GM18498 (cell line): ENCODE measurements at regions not wholly inside any gene's neighbourhood (a gene's known extent, or its start where the extent isn't known, plus 50 kb on each side); places are given as distances from the start of the nearest gene placed in this dataset.

Source experiments
- ATAC-seq: cut with Tn5 transposase; IDR thresholded peaks from one replicate; pipeline ENCODE4 v1.9.1; 2021; ENCODE audit warnings: mild to moderate bottlenecking, moderate library complexity; ENCODE audit not compliant: unreplicated experiment

DNA sequence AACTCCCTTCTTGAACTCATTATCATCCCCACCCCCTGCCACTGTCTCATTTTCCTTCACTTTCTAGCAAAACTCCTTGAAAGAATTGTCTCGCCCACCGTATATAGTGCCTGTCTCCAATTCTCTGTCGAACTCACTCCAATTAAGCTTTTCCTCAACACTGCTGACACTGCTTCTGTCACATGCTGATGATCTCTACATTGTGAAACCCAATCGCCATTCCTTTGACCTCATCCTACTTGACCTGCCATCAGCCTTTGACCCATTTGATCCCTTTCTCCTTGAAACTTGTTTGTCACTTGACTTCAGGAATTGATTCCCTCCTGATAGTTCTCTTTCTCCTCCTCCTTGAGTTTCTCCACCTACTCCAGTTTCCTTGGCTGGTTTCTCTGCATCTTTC, 54.8 kb downstream of the CCDC71L start:
- no peak for ATAC-seq

DNA sequence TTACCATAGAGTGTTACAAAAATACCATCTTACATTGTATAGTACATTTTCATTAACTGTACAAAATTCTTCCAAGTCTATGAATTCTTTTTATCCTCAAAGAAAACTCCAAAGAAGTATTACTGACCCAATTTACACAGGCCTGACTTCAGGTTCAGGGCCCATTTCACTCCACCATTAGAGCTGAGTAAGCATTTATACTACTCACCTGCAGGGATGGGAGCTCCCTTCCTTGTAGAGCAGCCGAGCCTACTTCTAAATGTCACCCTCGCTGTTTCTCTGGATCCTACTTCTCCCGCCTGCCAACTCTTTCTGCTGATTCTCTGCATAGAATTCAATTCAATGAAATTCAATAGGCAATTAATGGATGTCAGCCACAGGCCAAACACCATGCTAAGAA, 56.0 kb downstream of the CCDC71L start:
- ATAC-seq: no peak

DNA sequence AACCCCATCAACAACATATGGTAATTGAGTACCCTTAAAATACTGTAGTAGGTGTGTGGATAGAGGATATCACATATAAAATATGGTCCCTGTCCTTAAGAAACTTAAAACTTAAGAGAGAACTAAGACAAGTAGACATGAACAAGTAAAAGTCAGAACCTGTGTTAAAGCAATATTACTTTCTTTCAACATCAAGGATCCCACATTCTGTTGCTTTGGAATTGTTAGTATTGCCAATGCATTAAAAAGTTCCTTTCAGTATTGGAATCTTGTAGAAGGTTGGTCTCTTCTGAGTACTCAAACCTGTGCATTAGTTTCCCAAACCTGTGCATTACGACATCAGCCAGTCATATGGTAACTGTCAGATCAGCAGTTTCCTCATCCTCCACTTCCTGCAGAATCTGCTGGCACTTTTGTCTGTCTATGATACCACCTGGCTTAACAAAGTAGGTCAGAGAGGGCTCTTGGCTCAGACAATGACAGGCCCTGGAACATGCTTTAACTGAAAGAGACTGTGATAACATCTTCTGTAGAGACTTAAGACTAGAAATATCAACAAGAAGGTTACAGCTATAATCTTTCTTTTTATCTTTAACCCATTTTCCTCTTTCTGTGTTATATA, 56.5 kb downstream of the CCDC71L start:
- ATAC-seq: no peak

DNA sequence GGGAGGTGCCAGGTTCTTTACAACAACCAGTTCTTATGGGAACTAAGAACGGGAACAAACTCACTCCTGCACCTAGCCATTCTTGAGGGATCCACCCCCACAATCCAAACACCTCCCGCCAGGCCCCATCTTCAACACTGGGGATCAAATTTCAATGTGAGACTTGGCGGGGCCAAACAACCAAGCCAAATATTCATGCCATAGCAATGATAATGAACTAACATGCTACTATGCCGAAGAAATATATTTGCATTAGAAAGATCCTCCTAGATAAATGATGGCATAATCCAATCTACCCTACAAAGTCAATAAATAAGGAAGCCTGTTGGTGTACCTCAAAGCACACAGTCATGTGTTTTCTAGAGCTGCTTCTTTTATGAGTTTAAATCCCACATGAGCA, 57.6 kb downstream of the CCDC71L start:
- no peak for ATAC-seq

DNA sequence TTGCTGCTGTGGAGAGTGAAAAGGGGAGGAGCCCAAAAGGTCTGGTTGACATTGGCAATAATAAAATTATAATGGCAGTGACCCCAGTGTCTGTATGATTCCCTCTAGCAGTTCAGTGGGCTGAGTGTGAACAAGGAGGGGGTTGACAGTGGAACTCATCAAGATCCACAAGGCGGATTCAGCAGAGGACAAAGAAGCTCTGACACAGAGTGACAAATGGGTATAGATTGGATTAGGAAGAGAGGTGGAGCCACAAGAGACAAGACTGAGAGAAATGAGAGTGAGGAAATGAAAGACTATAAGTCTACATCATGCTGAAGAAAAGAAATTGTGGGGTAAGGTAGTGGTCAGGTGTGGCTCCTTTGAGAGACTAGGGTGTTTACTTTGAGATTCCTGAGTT, 58.9 kb downstream of the CCDC71L start:
- ATAC-seq: no peak

DNA sequence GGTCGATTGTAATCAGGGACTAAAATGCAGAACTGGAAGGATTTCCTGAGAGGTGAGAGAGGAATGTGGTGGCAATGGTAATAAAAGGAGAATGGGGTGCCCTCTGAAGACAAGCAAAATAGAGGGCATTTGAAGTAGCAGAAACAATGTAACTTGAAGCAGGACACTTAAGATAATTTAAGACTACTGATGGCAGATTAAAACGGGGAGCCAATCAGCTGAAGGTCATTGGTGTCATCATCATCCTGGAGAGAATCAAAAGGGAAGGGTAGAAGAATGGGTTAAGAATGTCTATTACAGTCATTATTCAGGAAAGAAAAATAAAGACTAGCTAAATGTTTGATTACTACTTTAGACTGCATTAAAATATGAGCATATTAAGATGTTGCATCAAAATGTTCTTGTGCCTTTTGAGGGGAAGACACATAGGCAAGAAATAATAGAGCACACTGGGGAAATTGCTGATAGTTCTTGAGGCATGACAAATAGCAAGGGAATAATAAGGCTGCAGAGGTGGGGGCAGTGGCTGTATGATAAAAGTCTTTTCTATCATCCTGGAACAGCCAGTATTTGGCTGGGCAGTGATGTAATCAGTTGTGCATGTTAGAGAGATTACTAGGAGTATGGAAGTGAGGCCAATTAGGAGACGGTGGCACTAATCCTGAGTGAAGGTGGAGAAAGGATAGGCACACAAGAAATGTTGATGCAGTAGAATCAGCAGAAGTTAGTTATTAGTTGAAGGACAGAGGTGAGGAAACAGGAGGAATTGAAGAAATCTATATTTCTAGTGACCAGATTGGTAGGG, 60.2 kb downstream of the CCDC71L start:
- ATAC-seq: no peak

DNA sequence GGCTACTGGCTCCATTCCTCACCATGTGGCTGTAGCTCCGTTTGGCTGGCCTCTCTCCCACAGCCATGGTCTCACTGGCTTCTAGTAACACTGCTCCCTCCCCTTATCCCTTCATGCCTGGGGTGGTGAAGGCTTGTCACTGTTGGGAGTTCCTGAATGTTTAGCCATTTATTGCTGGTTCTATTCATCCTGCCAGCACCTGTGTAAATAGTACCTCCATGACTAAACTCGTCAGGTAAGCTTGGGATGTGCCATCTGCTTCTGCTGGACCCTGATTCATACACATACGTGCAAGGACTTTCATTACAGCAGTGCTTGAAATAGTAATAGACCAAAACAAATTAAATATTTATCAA, 61.6 kb downstream of the CCDC71L start:
- no peak for ATAC-seq

DNA sequence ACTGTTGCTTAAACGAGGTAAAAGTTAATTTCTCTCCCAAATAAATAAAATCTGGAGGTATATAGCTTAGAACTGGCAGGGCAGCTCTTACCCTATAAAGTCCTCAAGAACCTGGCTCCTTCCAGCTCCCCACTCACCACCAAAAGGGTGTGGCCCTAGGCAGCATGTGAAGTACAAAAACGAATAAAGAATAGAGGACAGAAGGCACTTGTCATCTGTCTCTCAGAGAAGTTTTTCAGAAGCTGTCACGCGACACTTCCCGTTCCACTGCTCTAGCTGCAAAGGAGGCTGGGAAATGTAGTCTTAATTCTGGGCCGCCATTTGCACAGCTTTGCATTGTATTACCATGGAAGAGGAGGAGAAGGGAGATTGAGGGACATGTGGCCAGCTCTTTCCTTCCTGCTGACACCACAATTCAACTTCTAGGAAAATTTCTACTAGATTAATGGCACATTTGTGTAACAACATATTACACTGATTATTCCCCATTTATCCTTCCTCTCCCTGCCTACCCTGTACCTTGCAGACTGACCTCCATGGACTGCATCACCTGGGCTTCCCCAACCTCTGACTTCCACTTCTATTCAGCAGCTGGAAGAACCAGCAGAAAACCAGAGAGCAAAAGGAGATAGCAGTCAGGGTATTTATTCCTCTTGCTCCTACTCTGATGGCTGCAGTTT, 62.2 kb downstream of the CCDC71L start:
- peak; percentile 99 for ATAC-seq

DNA sequence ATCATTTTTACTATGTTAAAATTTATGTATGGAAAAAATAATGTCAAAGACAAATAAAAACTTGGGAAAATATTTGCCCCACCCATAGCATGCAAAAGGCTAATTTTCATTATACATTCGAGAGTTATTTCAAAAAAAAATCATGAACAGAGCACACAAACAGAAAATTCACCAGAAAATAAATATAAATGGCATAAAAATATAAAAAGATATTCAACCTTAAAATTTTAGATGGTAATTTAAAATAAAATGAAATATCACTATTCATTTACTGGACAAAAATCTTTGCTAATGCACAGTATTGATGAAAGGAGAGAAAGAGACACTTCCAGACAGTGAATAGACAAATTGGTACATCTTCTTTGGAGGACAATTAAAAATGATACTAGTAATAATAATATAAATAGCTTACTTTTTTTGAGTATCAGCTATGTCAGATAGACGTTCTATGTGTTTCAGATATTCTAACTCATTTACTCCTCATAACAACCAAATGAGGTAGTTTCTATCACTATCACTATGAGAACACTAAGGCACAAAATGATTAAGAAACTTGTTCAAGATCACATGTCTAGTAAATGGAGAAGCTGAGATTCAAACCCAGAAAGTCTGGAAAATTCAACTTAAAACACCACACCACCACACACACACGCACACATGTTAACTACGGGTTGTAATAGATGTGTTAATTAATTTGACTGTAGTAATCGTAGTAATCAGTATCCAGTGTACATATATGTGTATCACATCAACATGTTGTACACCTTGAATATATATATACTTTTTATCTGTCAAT, 63.0 kb downstream of the CCDC71L start:
- no peak for ATAC-seq

DNA sequence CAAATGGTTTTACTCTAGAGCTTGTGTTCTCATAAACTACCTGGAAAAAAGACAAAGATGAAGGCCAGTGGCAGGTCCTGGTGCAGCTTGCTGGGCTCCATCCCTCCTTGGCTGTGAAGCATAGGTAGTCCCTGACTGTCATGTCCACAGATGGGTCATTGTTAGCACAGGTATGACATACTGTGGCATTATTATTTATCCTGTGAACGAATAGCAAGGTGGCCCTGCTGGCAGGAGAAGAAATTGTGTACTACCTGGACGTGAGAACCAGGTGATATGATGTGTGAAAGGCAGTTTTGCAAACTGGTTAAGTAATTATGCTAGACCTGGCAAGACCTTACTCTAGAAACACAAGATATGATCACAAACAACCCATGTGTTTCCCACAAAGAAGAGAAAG, 63.9 kb downstream of the CCDC71L start:
- no peak for ATAC-seq

DNA sequence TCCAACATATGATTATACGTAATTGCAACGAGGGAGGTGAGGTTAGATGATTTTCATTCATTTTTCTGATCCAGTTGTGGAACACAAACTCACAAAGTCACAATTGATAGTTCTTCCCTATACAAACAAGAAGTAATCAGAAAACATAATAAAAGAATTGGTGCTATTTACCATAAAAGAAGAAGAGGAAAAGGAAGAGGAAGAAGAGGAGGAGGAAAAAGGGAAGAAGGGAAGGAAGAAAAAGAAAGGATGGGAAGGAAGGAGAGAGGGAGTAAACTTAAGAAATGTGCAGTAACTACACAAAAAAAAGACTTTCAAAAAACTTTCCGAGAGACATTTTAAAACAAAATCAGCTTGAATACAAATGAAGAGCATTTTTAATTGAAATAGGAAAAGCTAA, 65.0 kb downstream of the CCDC71L start:
- no peak for ATAC-seq

DNA sequence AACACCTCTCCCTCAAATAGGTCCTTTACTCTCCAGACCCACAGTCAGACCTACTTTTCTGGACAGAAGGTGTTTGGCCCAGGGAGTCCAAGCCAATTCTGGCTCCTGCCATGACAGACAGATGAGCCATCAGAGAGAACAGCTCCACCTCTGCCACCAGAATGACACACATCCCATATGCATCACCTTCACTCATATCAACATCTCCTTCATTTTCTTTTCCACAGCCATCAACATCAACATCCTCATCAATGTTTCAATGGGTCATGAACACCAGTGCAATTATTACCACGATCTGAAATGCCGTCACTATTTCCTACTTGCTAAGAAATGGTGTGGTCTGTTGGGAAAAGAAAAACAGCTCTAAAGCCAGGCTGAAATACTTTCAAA, 67.9 kb downstream of the CCDC71L start:
- no peak for ATAC-seq

DNA sequence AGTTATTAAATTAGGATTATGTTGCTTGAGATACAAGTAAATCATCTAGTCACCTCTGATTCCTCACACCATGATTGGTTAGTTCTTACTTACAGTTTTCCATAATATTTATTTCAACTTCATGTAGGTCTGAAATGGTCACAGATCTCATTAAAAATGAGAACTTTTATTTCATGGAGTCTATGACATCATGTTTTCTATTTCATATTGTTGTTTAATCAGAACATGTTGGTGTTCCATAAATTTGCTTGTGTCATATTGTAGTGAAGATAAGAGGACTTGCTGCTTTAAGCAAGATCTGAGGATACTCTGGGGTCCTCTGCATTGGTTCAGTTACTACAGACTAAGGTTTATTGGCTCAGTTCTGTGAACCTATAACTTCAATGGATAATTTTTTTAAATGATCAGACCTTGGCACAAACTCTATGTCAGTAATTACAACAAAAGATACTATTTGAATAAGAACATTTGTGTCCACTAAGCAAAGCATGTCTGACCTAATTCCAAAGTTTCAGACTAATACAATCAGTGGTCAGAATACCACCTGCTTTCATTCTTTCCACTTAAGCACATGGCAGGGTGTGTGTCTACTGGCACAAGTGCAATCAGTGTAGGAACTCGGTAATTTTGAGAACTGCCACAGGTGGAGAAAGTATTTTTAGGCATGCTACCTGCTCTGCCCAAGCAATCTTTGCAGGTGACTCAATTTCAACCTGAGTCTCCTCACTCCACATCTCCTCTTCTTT, 68.5 kb downstream of the CCDC71L start:
- no peak for ATAC-seq

DNA sequence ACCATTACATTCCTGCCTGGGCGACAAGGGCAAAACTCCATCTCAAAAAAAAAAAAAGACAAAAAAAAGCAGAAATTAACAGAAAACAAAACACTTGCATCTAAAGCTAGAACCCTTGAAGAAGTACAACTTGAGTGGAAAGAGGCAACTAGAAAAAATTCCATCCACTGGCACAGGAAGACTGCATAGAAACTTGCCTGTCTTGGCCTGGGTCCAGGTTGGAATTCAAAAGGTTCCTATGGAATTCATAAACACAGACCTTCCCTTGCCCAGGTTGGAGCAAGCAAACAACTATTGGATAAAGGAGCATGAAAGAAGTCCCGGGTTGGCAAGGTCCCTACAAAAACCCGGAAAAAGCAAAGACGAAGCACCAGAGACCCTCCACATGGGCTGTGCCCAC, 69.8 kb downstream of the CCDC71L start:
- no peak for ATAC-seq

DNA sequence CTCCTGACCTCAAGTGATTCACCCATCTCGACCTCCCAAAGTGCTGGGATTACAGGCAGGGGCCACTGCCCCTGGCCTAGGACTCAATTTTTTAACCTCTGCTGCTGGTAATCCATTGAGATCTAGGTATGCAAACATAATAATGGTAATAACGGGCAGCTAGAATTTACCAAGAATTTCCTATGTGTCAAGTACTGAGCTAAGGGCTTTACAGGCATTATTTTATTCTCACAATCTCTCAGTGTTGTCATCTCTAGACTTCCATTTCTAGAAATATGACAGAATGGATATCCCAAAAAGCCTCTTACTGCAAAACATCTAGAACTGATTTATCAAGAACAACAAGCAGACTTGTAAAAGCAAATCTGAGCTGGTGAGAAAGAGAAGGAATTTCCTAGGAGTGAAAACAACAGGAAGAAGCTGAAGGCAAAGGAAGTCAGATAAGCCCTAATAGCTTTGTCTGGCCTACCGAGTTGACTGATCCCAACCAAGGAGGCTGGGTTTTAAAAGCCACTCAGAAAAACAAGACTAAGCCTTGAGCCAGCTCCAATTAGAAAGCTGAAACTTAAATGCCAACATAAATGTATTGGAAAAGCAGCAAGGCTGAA, 70.6 kb downstream of the CCDC71L start:
- no peak for ATAC-seq

DNA sequence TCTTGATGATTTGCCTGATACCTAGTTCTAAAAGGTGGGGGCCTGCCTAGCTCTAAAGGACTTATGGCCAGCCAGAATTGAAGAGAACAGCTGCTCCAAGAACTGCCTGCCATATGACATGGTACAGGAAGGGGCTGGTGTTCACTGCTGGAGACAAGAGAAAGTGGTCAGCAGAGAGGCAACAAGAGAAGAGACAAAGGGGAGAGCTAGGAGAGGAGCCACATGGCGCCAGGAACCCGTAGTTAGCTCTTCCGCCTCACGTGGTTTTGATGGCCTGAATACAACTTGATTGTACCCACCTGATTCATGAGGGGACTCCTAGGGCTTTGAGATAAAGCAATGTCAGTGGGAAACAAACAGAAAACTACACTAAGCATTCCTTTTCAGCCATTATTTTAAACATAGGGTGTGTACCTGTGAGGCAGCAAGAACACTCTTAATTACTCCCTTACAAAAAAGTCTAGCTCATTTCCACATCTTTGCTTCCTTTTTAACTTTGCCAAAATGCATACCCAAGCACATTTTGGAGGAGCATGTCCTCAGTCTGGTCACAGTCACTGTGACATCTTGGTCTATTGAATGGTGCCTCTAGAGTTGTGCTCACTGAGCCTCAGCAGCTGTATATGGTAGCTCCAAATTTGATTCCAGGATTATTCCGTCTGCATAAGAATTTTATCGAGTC, 71.6 kb downstream of the CCDC71L start:
- ATAC-seq: no peak

DNA sequence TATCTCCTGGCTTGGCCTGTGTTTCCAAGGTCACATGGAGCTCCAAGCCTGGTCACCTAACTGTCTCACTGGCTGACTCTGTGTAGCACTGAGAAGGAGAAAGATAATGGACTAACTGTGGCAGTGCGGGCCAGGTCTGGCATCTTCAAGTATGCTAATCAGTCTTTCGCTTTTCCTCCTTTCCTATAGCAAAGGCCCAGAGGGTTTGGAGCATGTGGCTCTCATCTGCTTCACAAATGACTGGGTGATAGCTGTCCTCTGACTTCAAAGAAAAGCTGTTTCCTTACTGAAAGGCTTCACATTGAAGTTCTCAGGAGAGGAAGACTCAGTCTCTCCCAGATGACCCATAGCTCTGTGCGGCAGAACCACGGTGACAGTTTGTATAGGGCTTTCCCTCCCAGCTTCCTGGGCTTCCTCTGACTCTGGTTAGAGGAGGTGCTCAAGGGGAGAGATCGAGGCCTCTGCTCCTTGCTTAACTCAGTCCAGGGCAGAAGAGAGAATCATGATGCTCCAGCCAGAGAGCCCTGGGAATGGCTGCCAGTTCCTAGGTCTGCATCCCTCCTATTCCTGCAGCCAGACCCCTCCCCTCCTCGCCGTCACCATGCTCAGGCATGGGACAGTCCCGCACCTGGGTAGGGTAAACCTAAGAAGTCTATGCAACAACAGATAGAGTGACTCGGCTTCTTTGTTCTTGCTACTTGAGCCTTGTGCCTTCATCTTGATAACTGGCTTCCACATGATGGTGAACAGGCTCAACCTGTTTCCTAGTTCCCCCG, 72.3 kb downstream of the CCDC71L start:
- no peak for ATAC-seq

DNA sequence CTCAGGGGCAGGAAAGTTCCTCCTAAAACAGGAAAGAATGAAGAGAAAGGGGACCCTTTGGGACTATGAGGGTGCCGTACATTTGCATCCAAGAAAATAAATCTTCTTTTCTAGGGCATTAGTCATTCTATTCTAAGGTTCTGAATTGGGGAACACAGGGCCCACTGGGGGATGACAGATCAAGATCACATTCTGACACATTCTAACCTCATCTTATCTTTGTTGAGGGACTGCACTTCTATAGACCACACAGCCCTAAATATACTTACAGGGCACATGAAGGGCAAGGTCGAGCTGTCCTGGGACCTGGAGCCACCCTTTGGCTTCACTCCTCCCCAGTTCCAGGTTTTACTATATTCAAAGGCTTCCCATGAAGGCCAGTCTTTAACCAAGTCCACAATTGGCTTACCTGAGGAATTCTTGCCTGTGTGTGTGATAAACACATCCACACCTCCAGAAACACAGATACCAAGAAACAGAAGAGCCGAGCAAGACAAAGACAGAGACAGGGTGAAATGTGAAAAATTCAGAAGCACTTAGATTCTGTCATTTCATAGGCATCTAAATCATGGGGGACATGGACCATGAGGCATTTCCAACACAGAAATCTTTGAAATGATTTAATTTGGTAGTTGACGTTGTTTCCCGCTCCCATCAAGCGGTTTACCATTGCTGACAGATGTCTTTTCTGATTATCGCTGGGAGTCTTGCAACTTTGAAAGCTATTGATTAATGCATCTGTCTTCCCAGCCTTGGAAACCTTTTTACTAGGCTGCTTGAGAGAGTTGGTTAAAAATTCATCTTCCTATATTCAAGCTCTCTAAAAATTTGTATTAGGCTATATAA, 75.8 kb downstream of the CCDC71L start:
- no peak for ATAC-seq
